Stimulated activated CD4-positive, alpha-beta T cell treated with anti-CD3 and anti-CD28 coated beads, Interleukin-2, amount 100 ng/mL, for 4 hours (primary cell): ENCODE measurements at regions not wholly inside any gene's neighbourhood (a gene's known extent, or its start where the extent isn't known, plus 50 kb on each side); places are given as distances from the start of the nearest gene placed in this dataset.

Experiments
- DNase-seq: peaks from one replicate; pipeline ENCODE4 v3.0.0-alpha.2; 2020; ENCODE audit warnings: low read depth

DNA sequence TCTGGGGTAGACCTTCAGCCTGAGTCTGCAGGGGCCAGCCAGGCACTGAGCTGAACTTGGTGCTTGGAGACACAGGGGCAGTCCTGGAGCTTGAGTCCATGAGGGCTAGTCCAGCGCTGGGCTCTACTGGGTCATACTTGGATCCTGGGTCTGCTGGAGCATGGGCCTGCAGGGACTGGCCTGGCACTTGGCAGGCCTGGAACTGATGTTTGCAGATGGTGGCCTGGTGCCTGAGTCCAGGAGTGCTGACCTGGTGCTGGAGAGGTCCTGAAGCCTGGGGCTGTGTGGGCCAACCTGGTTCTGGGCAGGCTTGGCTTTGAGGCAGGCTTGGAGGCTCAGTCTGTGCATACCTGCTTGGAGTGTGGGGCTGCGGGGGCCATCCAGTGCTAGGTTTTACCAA lies 143.4 kb upstream of the DSCAM start:
- DNase-seq: no peak

DNA sequence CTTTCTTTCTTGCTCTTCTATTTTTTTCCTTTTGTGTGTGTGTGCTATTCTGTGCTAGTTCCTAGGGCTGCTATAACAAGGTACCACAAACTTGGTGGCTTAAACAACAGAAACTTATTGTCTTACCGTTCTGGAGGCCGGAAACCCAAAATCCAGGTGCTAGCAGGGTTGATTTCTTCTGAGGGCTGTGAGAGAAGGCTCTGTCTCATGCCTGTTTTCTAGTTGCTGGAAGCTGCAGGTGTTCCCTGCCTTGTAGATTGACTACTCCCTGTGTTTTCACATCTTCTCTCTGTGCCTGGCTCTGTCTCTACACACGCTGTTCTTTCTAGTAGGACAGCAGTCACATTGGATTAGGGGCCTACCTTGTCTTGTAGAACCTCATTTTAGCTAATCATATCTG lies 150.9 kb upstream of the DSCAM start:
- DNase-seq: no peak

DNA sequence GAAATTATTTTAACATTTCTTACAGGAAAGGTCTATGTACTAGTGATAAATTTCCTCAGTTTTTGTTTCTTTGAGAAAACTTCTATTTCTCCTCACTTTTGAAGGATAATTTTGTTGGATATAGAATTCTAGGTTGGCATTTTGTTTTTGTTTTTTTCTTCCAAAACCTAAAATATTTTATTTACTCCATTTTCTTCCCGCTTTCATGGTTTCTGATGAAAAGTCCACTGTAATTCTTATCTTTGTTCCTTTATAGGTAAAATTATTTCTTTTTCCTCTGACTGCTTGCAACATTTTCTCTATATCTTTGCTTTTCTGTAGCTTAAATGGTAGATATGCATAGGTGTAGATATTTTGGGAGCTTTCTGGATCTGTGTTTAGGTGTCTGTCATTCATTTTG lies 153.9 kb upstream of the DSCAM start:
- no peak for DNase-seq

DNA sequence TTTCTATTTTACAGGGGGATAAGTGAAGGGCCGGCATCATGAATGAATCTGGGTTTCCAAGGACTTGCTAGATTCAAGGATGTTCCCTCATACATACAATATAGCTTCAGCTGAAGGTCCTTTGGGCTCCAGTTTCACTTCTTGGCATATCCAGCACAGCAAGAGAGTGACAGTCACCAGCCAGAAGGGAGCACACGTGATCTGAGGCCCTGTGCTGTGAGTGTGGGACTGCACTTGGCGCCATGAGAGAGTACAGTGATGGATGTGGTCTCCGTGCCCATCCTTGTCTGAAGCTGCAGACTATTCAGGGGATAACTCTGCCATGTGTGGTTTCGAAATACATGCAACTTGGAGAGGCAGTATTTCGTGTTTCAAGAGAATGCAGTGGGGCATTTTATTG lies 159.7 kb upstream of the DSCAM start:
- no peak for DNase-seq

DNA sequence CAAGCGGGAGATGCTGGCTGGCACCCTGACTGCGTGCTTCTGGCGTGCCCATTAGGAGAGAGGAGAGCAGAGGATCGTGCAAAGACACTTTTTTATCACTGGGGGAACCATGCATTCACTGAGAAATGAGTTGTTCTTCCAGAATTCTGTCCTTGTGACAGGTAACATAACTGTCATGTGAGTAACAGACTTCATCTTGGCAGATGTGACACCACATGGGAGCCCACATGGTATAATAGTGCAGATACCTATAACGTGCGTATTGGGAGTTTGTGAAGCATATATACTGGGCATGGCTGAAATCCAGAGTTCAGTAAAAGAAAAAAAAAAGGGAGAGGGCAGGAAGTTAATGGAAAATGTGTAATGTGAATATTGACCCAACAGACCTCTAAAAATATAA lies 159.6 kb upstream of the BACE2 start:
- no peak for DNase-seq

DNA sequence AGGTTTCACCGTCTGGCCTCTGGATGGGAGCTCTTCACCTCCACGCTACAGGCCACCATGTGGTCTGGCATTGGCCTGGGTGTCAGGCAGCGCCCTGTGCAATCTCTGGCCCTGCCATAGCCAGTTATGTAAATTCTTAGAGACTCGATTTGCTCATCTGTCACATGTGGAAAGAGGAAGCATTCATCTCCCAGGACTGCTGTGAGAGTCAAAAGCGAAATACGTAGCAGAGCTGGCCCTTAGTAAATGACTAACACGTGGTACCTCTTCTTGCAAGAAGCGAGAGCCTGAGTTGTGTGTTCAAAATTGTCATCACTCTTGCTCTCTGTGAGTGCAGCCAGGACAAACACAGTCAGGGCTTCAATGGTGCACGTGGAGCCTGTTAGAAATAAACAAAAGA lies 159.0 kb upstream of the BACE2 start:
- DNase-seq: no peak

DNA sequence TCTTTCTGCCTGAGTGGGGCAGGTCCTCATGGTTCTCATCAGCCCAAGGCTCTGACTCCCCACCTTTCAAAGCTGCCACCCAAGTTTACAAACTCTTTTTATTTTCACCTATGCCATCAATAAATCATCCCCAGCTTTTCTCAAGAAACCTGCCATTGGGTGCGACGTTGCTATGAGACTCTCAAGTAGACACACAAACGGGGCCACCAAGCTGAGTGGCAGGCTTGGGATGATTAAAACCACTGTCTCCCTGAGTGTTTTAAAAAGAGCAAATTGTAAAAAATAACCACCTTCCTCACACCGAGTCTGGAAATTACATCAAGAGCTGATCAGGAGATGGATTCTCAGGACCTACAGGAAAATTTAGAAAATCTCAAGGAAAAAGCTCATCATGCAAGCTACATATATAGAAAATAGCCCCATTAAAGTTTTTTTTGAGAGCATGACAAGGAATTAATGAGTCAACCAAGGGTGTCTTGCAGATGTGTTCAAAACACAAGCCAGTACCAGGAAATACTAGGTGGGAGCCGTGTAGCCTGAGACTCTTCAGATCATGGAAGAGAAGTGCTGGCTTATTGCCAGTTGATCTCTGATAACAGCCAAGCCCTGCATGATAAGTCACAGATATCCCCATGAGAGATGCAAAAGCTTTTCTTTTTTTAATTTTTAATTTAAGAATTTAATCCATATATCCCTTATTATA lies 158.4 kb upstream of the BACE2 start:
- DNase-seq: no peak

DNA sequence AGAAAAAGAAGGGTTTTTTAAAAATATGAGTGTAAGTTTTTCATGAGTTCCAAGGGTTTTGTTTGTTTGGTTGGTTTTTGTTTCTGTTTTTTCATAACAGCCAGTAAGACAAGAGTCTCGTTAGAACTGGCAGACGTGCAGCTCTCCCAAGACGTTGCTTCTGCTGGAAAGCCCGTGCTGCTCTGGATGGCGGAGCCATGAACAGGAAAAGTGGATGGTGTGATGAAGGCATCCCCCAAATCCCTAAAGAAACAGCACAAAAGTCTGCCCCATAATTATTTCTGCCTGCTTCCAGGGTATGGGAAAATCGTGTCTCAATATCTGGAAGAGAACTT lies 157.9 kb upstream of the BACE2 start:
- no peak for DNase-seq

DNA sequence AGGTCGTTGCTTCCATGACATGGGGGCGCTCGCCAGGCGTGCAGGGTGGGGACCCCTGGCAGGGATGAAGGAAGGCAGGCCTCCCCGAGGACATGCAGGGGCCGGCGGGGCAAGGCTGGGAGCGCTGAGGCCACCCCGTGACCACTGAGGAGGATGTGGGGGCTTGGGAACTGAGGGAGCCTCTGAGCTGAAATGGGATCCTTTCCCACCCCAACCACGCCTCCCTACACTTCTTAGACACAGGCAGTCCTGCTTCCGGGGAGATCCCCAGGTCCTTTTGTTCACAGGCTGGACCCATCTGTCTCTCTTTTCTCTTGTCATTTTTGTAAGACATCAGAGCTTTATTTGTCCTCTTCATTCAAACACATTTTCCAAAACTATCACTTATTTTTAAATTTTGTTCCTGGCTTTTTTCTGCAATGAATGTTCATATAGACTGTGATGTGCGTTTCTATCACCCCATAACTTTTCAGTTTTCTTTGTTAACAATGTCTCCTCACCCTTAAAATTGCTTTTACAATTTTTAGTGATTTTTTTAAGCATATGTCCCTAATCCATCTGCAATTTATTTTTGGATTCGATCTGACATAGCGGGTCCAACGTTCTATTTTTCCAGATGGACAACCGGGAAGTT lies 156.7 kb upstream of the BACE2 start:
- no peak for DNase-seq

DNA sequence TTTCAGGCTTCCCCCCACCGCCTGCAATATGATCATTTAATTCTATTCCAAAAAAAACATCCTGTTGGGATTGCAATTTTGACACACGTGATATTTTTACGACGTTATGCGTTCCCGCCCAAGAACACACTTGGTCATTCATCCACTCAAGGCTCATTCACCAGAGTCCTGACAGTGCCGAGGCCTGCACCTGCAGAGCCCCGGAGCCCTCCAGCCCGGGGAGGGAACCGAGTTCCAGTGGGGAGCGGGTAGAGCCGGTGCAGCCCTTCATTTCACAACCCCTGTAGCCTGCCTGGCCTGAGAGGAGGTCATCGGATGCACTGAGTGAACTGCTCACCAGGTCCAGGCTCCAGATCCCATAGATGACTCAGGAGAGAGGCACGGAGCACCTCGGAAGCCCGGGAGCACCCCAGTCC lies 156.0 kb upstream of the BACE2 start:
- DNase-seq: no peak

DNA sequence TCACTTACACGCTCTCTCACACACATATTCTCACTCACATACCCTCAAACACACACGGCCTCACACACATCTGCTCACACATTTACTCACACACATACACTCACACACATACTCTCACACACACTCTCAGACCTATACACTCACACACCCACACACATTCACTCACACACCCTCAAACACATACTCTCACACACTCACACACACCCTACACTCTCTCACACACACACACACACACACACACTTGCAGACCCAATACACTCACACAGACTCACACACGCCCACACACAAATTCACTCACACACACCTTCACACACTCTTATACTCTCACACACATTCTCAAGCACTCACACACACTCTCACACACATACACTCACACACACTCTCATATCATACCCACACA lies 155.5 kb upstream of the BACE2 start:
- DNase-seq: no peak

DNA sequence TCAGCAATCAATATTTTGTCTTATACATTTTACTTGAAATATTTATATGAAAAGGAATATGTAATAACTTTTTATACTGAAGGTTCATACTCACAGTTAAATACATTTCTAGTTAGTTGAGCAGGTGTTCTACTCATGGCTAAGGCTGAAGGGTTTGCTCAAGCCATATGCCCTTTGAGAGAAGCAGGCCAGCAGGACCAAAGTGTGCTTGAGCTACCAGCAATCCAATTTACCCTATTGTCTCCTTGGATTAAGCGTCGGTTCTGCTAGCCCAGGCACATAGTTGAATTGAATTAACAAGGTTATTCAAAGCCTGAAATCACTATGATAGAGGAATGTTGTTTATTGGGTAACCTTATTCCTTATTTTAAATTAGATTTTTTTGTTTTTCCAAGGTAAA lies 151.5 kb upstream of the BACE2 start:
- no peak for DNase-seq

DNA sequence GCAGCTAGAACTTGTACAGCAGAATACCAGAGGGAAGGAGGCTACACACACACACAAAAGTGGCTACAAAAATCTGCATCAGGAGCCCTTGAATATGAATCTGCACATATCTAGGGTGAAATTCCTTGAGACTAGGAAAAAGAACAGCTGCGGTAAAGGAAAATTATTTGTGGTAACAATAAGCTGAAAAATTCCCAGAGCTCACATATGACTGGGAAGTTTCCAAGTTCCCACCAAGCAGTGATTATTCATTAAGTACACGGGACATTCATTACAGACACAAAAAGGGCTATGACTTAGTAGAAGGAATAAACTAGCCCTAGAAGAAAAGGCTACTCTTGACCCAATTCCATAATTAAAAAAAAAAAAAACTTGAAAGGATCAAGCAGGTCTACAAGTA lies 149.5 kb upstream of the BACE2 start:
- no peak for DNase-seq

DNA sequence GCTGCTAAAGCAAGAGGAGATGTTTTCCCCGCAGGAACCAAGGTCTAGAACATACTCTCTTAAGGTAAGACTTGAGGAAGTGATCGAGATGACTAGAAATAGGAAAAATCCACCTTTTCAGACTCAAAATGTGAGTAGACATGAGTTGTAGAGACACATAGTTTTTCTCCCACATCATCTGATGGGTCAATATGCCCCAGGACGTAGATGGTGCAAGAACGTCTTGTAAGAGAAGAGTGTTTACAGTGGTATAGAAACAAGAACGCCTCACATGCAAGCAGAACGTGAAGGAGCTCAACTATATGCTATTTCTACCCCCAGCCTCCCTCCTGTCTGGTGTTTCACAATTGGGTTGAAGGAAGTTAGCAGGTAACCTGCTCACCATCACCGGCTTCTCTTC lies 144.0 kb upstream of the BACE2 start:
- DNase-seq: no peak

DNA sequence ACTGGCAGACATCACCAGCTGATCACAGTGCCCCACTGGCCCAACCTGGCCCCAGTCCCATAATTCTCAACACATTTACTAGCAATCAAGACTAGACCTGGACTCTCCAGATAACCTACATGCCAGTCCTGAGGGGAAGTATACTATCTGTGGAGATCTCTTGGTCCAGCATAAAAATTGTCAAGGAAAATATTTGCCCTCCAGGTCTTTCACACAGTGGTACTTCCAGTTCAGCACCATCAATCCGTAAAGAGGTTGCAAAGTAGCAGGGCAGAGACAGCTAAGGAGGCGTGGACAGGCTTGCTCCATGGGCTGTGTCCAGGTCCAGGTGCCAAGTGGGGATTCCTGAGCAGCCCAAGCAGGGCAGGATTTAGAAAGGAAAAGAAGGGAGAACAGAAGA lies 143.6 kb upstream of the BACE2 start:
- no peak for DNase-seq

DNA sequence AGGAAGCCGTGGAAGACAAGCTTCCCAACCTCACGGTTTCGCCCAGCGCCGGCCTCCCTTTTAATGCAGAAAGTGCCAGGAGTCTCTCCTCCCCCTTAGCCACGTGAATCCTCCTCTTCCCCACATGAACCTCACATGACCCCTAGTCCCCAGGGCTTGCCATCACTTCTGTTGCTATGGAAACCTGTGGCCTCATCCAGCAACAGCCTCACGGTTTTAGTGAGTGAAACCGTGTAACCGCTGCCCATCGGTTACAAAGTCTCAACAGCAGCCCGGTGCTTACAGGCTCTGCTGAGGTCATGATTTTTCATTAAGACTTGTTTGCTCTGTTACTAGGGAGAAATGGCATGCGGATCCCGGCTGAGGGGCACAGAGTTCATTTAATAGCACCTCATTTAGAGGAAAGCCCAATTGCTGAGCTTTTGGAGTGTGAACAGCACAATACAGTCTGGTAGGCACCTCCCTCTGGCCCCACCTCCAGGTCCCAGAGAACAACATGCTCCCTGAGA lies 143.2 kb upstream of the BACE2 start:
- no peak for DNase-seq

DNA sequence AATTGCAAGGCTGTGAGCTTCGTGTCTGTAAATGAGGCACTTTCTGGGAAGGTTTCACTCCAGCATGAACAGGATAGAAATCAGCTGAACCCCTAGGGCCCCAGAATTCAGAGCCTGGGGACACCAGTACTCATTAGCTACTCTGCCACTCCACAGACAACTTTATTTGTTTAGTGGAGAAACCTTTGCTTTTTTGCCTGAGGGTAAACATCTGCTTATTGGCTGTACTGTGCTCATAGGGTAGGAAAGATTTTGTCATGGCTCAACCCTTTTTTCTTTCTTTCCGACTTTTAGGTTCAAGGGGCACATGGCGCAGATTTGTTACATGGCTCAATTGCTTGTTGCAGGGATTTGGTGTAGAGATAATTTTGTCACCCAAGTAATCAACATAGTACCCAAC lies 138.4 kb upstream of the BACE2 start:
- DNase-seq: no peak

DNA sequence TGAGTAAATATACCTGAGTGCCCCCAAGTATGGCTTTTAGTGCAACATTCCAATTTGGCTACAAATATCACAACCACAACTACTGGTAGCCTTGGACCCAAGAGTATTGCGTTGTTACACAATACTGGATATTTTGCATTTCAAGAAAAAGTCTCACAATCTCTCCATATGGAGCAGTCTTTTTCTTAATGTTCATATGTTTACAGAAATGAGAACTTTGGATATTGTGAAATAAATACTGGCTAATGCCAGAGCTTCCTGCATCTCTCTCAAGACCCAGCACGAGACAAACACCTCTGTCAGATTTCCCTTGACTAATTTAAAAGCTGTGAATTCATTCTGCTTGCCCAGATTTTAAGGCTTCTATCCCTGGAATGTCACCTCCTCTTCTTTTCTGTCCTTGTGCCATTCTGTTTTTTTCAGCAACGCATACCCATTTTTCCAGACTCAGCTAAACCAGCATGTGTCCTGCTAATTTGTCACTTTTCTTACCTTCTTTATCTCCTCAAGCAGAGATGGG lies 136.2 kb upstream of the BACE2 start:
- no peak for DNase-seq

DNA sequence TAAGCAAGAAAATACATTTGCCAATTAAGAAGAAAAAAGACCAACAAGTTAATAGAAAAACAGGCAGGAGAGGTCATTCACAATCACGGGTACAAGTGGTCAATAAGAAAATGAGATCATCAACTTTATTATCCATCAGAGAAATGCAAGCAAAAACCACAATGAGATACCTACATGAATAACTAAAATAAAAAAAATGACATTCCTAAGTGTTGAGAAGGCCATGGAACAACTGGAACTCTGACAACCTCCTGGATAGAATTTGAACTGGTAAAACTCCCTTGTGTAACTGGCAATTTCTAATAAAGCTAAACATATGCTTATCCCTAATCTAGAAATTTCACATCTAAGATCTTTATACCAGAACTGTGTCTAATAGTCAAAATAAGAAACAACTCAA lies 135.4 kb upstream of the BACE2 start:
- DNase-seq: no peak

DNA sequence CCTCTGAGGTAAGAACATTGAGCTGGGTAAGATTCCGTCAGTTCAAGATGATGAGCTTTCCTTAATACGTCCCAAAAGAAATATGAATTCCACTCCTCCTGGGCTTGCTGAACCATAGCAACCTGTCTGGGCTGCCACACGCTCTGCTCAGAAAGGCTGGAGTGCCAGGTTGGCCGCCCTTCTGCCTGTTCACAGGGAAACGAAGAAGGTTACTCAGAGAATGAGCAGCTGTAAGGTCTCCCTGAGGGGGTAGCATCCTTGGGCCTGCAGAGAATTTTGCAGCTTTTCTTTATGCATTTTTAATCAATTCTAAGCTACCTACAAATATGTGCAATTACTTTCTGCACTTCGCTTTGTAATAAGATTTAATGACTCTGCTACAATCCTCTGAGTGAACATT lies 130.7 kb upstream of the BACE2 start:
- DNase-seq: no peak

DNA sequence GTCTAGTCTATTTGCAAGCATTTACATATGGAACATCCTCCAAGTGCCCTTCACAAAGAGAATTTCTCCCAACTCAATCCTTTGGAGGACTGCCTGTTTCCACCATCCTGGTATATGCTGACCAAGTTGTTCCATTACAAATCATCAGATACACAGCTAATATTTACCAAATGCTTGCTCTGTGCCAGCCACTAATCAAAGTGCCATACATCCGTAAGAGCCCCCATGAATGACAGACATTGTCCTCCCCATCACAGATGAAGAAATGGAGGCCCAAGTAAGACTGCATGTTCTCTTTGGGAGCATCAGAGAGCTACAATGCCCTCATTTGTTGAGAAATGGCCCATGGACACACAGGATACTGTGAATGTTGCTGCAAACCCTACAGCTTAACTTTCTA lies 130.0 kb upstream of the BACE2 start:
- no peak for DNase-seq

DNA sequence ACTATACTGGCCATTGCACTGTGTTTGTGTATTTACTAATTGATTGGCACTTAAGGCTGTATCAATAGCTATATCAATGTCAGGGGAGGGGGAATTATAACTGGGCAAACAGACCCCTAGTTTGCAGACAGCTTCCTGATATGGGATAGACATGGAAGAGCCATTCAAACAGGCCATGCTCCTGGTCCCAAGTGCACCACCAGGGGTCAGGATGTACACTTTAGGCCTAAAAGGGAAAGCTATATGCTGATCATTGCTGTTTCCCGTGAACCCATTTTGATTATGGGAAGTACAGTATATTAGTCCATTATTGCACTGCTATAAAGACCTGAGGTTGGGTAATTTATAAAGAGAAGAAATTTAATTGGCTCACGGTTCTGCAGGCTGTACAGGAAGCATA lies 124.9 kb upstream of the BACE2 start:
- no peak for DNase-seq

DNA sequence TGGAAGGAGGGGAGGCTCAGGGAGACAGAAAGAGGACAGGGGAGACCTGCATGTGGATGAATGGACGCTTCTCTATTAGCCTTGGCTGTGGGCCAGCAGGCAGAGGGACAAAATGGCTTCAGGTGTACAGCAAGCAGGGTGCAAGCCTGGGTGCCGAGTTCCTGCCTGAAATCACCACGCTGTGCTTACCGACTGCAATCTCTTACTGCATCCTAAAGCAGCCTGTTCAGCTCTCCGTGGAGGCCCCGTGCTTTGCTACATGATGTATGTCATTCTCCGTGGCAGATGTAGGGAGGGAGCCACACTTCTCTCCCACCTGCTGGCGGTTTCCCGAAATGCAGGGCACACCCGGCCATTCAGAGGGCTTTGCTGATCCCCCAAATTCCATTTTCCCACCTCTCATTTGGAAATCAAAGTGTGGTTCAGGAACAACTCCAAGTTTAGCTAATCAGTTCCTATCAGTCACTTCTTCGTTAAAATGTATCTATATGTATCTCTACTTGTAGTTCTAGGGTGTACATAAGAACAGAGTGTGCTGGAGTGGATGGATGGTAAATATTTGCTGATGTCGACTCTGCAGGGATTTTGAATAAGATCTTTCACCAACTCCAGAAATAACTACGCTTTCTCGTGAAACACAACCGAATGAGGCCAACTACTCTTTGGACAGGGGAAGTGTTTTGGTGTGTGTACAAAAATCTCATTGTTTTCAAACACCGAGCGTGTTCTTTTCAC lies 122.3 kb upstream of the BACE2 start:
- DNase-seq: no peak
